HepG2 (cell line): ENCODE measurements at regions not wholly inside any gene's neighbourhood (a gene's known extent, or its start where the extent isn't known, plus 50 kb on each side); places are given as distances from the start of the nearest gene placed in this dataset.

Experiments used
- ATAC-seq: fragments of 200-7000 bp; cut with Tn5 transposase; 3 replicates; pipeline ENCODE4 v1.9.1; 2020; ENCODE audit warnings: mild to moderate bottlenecking, moderate library complexity
- BruUV-seq: library from RNA; stranded (reverse); fragments of 400-500 nt; replicated peaks from 2 replicates; lab custom pipeline; 2021; lab: Mats Ljungman, UMichigan
- CTCF ChIA-PET: fragments of 300-600 bp; formaldehyde crosslinking; extraction: SDS; loops from one replicate; lab custom pipeline; 2021; ENCODE audit warnings: low total read pairs, inconsistent platforms, low intra/inter-chr PET ratio; lab: Yijun Ruan, JAX
- POLR2A ChIA-PET: fragments of 350-600 bp; sonication (Branson Sonifier 250); formaldehyde crosslinking; loops from one replicate; lab custom pipeline; 2020; ENCODE audit warnings: antibody characterized with exemption, inconsistent platforms; lab: Yijun Ruan, JAX
- DNase-seq: peaks from one replicate; pipeline ENCODE4 v3.0.0-alpha.2; 2015; ENCODE audit warnings: low spot score
- FAIRE-seq: peaks from 3 replicates; lab custom pipeline; 2011; peaks lifted over from hg19 to GRCh38; lab: Jason Lieb, UNC
- H2AFZ ChIP-seq: one replicate; pipeline ENCODE4 v1.6.1; 2011; ENCODE audit warnings: low read length, inconsistent platforms
- H3K27ac ChIP-seq: fragments of 300-600 bp; 3 replicates; pipeline ENCODE4 v1.8.0; 2011; ENCODE audit warnings: mixed run types, mild to moderate bottlenecking, mixed read lengths, low read length, inconsistent platforms; ENCODE audit not compliant: insufficient read depth; ENCODE audit errors: extremely low read length
- H3K27me3 ChIP-seq, 2 experiments: fragments of 200-600 bp in 1 of 2; 2 replicates in 1 of 2; 3 replicates in 1 of 2; pipeline versions ENCODE4 v1.6.0 to v1.8.0; 2011; ENCODE audit warnings: low read length in 2 of 2, mild to moderate bottlenecking in 2 of 2, moderate library complexity in 2 of 2, inconsistent platforms in 1 of 2; ENCODE audit not compliant: insufficient read depth in 2 of 2, control insufficient read depth in 1 of 2
- H3K36me3 ChIP-seq, 2 experiments: fragments of 200-600 bp in 1 of 2; replicated peaks in 1 of 2; 2 replicates in 1 of 2; 3 replicates in 1 of 2; pipeline versions ENCODE4 v1.5.1 to v1.8.0; 2011; ENCODE audit warnings: low read length in 2 of 2, inconsistent platforms in 1 of 2; ENCODE audit not compliant: insufficient read depth in 2 of 2, control insufficient read depth in 1 of 2
- H3K4me1 ChIP-seq: 2 replicates; pipeline ENCODE4 v1.5.1; 2012; ENCODE audit warnings: low read length, inconsistent platforms; ENCODE audit not compliant: insufficient read depth
- H3K4me2 ChIP-seq: 2 replicates; pipeline ENCODE4 v1.6.0; 2011; ENCODE audit warnings: low read depth, low read length, inconsistent platforms
- H3K4me3 ChIP-seq, 3 experiments: fragments of 200-600 bp in 1 of 3; sonication (generic), shearing (Covaris generic) in 1 of 3; replicated peaks in 1 of 3; 2 replicates each; pipeline ENCODE4 v1.5.1; 2011 to 2016; ENCODE audit warnings: low read length in 3 of 3, inconsistent platforms in 2 of 3, low read depth in 2 of 3, mild to moderate bottlenecking in 2 of 3, control low read depth in 1 of 3, mixed read lengths in 1 of 3; ENCODE audit not compliant: insufficient read depth in 1 of 3
- H3K79me2 ChIP-seq: one replicate; pipeline ENCODE4 v1.6.1; 2011; ENCODE audit warnings: low read length, inconsistent platforms; ENCODE audit not compliant: insufficient read depth
- H3K9ac ChIP-seq: 2 replicates; pipeline ENCODE4 v1.6.0; 2011; ENCODE audit warnings: mild to moderate bottlenecking, low read depth, low read length, inconsistent platforms; ENCODE audit not compliant: insufficient read depth
- H3K9me3 ChIP-seq: 2 replicates; pipeline ENCODE4 v1.5.1; 2012; ENCODE audit warnings: mild to moderate bottlenecking, low read length
- H4K20me1 ChIP-seq: 2 replicates; pipeline ENCODE4 v1.6.0; 2011; ENCODE audit warnings: inconsistent platforms, mild to moderate bottlenecking, low read length, moderate library complexity; ENCODE audit not compliant: insufficient read depth
- EHMT2 ChIP-seq: fragments of 200-600 bp; sonication (generic); IDR thresholded peaks from 2 replicates; pipeline ENCODE4 v1.7.0; 2017; ENCODE audit warnings: antibody characterized with exemption, low read depth, low read length, borderline replicate concordance
- GATA4 ChIP-seq: sonication (generic); IDR thresholded peaks from 2 replicates; pipeline ENCODE4 v1.6.1; 2016; ENCODE audit warnings: antibody characterized with exemption, low read depth, borderline replicate concordance
- KDM2A ChIP-seq: sonication (generic); formaldehyde crosslinking; IDR thresholded peaks from 2 replicates; pipeline ENCODE4 v1.4.0; 2020; ENCODE audit warnings: low read depth, missing genetic modification reagents, borderline replicate concordance
- MTF2 ChIP-seq: sonication (generic); formaldehyde crosslinking; IDR thresholded peaks from 2 replicates; pipeline ENCODE4 v1.5.0; 2020; ENCODE audit warnings: missing genetic modification reagents, borderline replicate concordance
- NCOA5 ChIP-seq: sonication (generic); formaldehyde crosslinking; IDR thresholded peaks from 2 replicates; pipeline ENCODE4 v1.4.0; 2020; ENCODE audit warnings: missing genetic modification reagents
- SALL2 ChIP-seq: sonication (generic); formaldehyde crosslinking; IDR thresholded peaks from 2 replicates; pipeline ENCODE4 v1.8.1; 2023; ENCODE audit warnings: mild to moderate bottlenecking, missing genetic modification reagents, inconsistent platforms
- SUZ12 ChIP-seq: fragments of 150-350 bp; IDR thresholded peaks from 2 replicates; pipeline ENCODE4 v1.6.1; 2014; ENCODE audit warnings: low read depth, low read length
- ZFP1 ChIP-seq: IDR thresholded peaks from 2 replicates; pipeline ENCODE4 v1.6.1; 2016
- ZNF251 ChIP-seq: sonication (generic); formaldehyde crosslinking; IDR thresholded peaks from 2 replicates; pipeline ENCODE4 v1.9.0; 2021; ENCODE audit warnings: mild to moderate bottlenecking, missing genetic modification reagents
- ZNF317 ChIP-seq: sonication (generic); formaldehyde crosslinking; IDR thresholded peaks from 2 replicates; pipeline ENCODE4 v1.5.0; 2020; ENCODE audit warnings: mild to moderate bottlenecking, missing genetic modification reagents
- ZNF530 ChIP-seq: sonication (generic); formaldehyde crosslinking; IDR thresholded peaks from 2 replicates; pipeline ENCODE4 v1.5.0; 2020; ENCODE audit warnings: low read depth, mild to moderate bottlenecking, missing genetic modification reagents
- ZNF768 ChIP-seq: sonication (generic); formaldehyde crosslinking; IDR thresholded peaks from 2 replicates; pipeline ENCODE4 v1.4.0; 2020; ENCODE audit warnings: missing genetic modification reagents
- WGBS: methylation state at CpG from one replicate; pipeline ENCODE4 v1.1.6; 2017; ENCODE audit warnings: low lambda C conversion rate; 5-methylcytosine and 5-hydroxymethylcytosine counted together
- in situ Hi-C: cut with HindIII; loops from 2 replicates; pipeline ENCODE4 v1.10.0; 2017; ENCODE audit warnings: low pct_unique_long_range_greater_than_20kb; ENCODE audit not compliant: extremely low pct_ligation_motif_present
- intact Hi-C: fragments of 100-400 bp; cut with micrococcal nuclease; formaldehyde crosslinking; loops from one replicate; pipeline ENCODE4 v1.10.0; 2022; ENCODE audit not compliant: unreplicated experiment
- TF ChIP-seq, protein P1 (sequence below): sonication (generic); formaldehyde crosslinking; IDR thresholded peaks from 2 replicates; pipeline ENCODE4 v1.4.0; 2020; ENCODE audit warnings: low read depth, missing genetic modification reagents

DNA sequence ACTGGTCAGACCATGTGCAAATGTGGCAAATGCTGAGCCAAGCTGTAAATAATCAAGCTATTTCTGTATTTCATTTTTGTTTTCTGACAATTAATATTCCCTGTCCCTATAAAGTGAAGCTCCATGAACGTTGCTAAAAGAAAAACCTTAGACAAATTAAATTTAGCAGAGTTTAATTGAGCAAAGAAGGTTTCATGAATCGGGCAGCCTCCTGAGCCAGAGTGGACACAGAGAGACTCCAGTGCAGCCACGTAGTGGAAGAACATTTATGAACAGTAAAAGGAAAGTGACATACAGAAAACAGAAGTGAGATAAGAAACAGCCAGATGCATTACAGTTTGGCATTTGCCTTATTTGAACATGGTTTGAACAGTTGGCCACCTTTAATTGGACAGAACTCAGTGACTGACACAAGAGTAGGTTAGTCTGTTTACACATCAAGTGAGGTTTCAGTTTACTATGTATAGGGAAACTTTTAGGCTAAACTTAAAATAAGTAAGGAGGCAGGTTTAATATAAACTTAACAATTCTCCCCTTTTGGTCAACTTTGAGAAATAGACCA, 69.7 kb downstream of the UFM1 start:
- in situ Hi-C loops: no loop called here
- intact Hi-C loops: no loop called here
- Histone ChIP-seq H3K4me3 (no peak overlapping the region), H3K36me3 (no peaks in the 10 kb centered on the region), H4K20me1 (no peaks in the 10 kb centered on the region), H3K79me2 (no peaks in the 10 kb centered on the region), H3K4me2 (no peak overlapping the region), H3K9ac (no peak overlapping the region), H3K4me1 (no peaks in the 10 kb centered on the region), H3K9me3 (no peaks in the 10 kb centered on the region), H2AFZ (no peak overlapping the region), H3K27me3 (no peaks in the 10 kb centered on the region), H3K27ac (no peak overlapping the region)
- FAIRE-seq: no peak
- no peak for ATAC-seq
- no peak for TF ChIP-seq ZNF317 (CRISPR knock-in tag)
- no peak for TF ChIP-seq NCOA5 (CRISPR knock-in tag)
- TF ChIP-seq SALL2 (CRISPR knock-in tag): no peak
- TF ChIP-seq ZNF530 (CRISPR knock-in tag): no peak
- TF ChIP-seq ZNF768: no peak
- no peak for TF ChIP-seq EHMT2
- no peak for TF ChIP-seq MTF2 (CRISPR knock-in tag)
- no TSS peak for BruUV-seq
- ChIA-PET POLR2A (no interaction called here), CTCF (no interaction called here)
- 0% methylated on average over 3 of the region's 3 CpGs for WGBS
- DNase-seq: no peak

DNA sequence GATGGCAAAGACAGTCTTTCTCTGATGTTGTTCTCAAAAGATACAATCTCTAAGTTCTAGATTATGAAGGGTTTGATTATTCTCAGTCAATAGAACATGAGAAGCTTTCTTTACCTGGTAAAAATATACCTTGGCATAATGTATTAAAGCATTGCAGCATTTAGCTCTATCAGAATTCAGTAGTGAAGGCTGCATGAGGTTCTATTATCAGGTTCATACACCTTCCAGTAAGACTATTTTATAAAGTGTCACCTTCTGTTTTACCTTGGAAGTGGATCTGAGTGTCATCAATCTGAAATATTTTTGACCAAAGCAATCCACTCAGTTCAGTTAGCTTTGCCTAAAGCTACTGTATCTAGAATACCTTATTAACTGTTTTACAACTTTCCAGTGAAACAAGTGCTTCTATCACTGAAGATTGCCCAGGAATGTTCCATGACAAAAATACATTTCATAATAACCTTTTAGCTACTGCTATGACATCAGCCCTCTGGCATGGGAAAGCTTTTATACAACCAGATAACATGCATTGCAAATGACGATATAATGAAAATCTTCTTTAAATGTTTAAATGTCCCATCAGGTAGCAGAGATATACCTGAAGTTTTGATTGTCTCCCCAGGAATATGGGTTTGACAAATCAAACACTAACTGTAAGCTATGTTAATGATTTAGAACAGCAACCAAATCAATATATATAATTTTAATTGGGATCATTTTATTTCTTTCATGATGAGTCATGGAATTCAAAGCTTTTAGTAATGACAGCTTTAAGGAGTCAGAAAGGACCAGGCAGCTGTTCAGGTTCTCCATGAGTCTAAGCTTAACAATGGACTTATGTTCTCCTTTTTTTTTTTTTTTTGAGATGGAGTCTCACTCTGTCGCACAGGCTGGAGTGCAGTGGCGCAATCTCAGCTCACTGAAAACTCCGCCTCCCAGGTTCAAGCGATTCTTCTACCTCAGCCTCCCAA, 72.2 kb downstream of the UFM1 start:
- no peak overlapping the region for H2AFZ ChIP-seq
- H3K27me3 ChIP-seq: no peaks in the 10 kb centered on the region
- POLR2A ChIA-PET: no interaction called here
- ATAC-seq (no peak), FAIRE-seq (no peak), DNase-seq (no peak)
- 44% methylated on average over 5 of the region's 5 CpGs for WGBS
- H3K9ac ChIP-seq: no peak overlapping the region
- no peak overlapping the region for H3K27ac ChIP-seq
- no peaks in the 10 kb centered on the region for H3K9me3 ChIP-seq
- no TSS peak for BruUV-seq
- H3K4me1 ChIP-seq: no peaks in the 10 kb centered on the region
- no peaks in the 10 kb centered on the region for H3K79me2 ChIP-seq
- no peaks in the 10 kb centered on the region for H3K36me3 ChIP-seq
- no peaks in the 10 kb centered on the region for H4K20me1 ChIP-seq
- CTCF ChIA-PET: no interaction called here
- intact Hi-C loops: no loop called here
- in situ Hi-C loops: no loop called here
- H3K4me2 ChIP-seq: no peak overlapping the region
- H3K4me3 ChIP-seq: no peak overlapping the region
- TF ChIP-seq, protein P1, sequence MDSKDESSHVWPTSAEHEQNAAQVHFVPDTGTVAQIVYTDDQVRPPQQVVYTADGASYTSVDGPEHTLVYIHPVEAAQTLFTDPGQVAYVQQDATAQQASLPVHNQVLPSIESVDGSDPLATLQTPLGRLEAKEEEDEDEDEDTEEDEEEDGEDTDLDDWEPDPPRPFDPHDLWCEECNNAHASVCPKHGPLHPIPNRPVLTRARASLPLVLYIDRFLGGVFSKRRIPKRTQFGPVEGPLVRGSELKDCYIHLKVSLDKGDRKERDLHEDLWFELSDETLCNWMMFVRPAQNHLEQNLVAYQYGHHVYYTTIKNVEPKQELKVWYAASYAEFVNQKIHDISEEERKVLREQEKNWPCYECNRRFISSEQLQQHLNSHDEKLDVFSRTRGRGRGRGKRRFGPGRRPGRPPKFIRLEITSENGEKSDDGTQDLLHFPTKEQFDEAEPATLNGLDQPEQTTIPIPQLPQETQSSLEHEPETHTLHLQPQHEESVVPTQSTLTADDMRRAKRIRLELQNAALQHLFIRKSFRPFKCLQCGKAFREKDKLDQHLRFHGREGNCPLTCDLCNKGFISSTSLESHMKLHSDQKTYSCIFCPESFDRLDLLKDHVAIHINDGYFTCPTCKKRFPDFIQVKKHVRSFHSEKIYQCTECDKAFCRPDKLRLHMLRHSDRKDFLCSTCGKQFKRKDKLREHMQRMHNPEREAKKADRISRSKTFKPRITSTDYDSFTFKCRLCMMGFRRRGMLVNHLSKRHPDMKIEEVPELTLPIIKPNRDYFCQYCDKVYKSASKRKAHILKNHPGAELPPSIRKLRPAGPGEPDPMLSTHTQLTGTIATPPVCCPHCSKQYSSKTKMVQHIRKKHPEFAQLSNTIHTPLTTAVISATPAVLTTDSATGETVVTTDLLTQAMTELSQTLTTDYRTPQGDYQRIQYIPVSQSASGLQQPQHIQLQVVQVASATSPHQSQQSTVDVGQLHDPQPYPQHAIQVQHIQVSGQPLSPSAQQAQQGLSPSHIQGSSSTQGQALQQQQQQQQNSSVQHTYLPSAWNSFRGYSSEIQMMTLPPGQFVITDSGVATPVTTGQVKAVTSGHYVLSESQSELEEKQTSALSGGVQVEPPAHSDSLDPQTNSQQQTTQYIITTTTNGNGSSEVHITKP: no peak
- TF ChIP-seq GATA4 (no peak), ZFP1 (CRISPR knock-in tag) (no peak), SUZ12 (no peak), ZNF251 (CRISPR knock-in tag) (no peak), KDM2A (CRISPR knock-in tag) (no peak)
